HEK293 (cell line): ENCODE measurements at regions not wholly inside any gene's neighbourhood (a gene's known extent, or its start where the extent isn't known, plus 50 kb on each side); places are given as distances from the start of the nearest gene placed in this dataset.
"Not testable (repeated sequence)": the region's sequence is repeated elsewhere in the genome, so short reads cannot be mapped to it uniquely, and the experiment has no call there.

ENCODE experiments used
- CTCF ChIA-PET: fragments of 350-600 bp; formaldehyde crosslinking; extraction: SDS; loops from one replicate; lab custom pipeline; 2021; ENCODE audit warnings: antibody characterized with exemption; lab: Yijun Ruan, JAX
- POLR2A ChIA-PET: fragments of 300-600 bp; formaldehyde crosslinking; extraction: SDS; loops from one replicate; lab custom pipeline; 2020; ENCODE audit warnings: antibody characterized with exemption, inconsistent platforms; lab: Yijun Ruan, JAX
- H3K27ac ChIP-seq: fragments of 200-500 bp; sonication (Bioruptor generic); 2 replicates; pipeline ENCODE4 v1.5.1; 2014; ENCODE audit warnings: low read depth, low read length, control low read depth, inconsistent platforms; ENCODE audit errors: extremely low read depth
- H3K36me3 ChIP-seq, 2 experiments: fragments of 200-500 bp in 1 of 2; sonication (Bioruptor generic) in 1 of 2; 1 replicate in 1 of 2; 2 replicates in 1 of 2; pipeline ENCODE4 v1.5.1; 2014 to 2017; ENCODE audit warnings: inconsistent platforms in 2 of 2, low read length in 2 of 2; ENCODE audit not compliant: control insufficient read depth in 2 of 2, insufficient read depth in 1 of 2
- H3K4me1 ChIP-seq: fragments of 200-500 bp; sonication (Bioruptor generic); 2 replicates; pipeline ENCODE4 v1.5.1; 2014; ENCODE audit warnings: mild to moderate bottlenecking, low read length, inconsistent platforms; ENCODE audit not compliant: control insufficient read depth, insufficient read depth
- H3K4me3 ChIP-seq: 2 replicates; pipeline ENCODE4 v1.5.1; 2011; ENCODE audit warnings: low read depth, mild to moderate bottlenecking, control low read depth, low read length, moderate library complexity
- H3K9me3 ChIP-seq: fragments of 200-500 bp; sonication (Bioruptor generic); 2 replicates; pipeline ENCODE4 v1.5.1; 2014; ENCODE audit warnings: low read depth, low read length, inconsistent platforms; ENCODE audit not compliant: control insufficient read depth, insufficient read depth
- ELK4 ChIP-seq: IDR thresholded peaks from 2 replicates; pipeline ENCODE4 v1.6.1; 2011; ENCODE audit warnings: mild to moderate bottlenecking, low read depth, low read length, borderline replicate concordance
- PBX3 ChIP-seq: sonication (generic); formaldehyde crosslinking; IDR thresholded peaks from 2 replicates; pipeline ENCODE4 v1.8.1; 2022; ENCODE audit warnings: mild to moderate bottlenecking, moderate library complexity, missing genetic modification reagents
- SETDB1 ChIP-seq: IDR thresholded peaks from one replicate; pipeline ENCODE4 v1.6.1; 2017; ENCODE audit warnings: mild to moderate bottlenecking, low read length, moderate library complexity, mixed read lengths; ENCODE audit not compliant: insufficient read length
- ZNF175 ChIP-seq: fragments of 450-650 bp; formaldehyde crosslinking; IDR thresholded peaks from 2 replicates; pipeline ENCODE4 v1.5.1; 2016; ENCODE audit warnings: missing biosample characterization, missing genetic modification characterization
- ZNF791 ChIP-seq: fragments of 450-650 bp; formaldehyde crosslinking; IDR thresholded peaks from 2 replicates; pipeline ENCODE4 v1.5.1; 2016; ENCODE audit warnings: missing biosample characterization, missing genetic modification characterization
- ZSCAN16 ChIP-seq: fragments of 450-650 bp; formaldehyde crosslinking; IDR thresholded peaks from 2 replicates; pipeline ENCODE4 v1.5.1; 2016; ENCODE audit warnings: missing biosample characterization, missing genetic modification characterization

GRCh38 chr19:27392027-27392632 lies 1820.8 kb downstream of the UQCRFS1 start (continued):
- no peak for TF ChIP-seq ELK4
- no peak for TF ChIP-seq PBX3 (CRISPR knock-in tag)
- TF ChIP-seq ZSCAN16: no peak
- TF ChIP-seq ZNF175 (tag by site-specific recombination): no peak

GRCh38 chr19:27379306-27379705 lies 1833.6 kb downstream of the UQCRFS1 start:
- H3K9me3 ChIP-seq, H3K36me3 ChIP-seq, H3K4me1 ChIP-seq, H3K4me3 ChIP-seq, POLR2A ChIA-PET, H3K27ac ChIP-seq: not testable (repeated sequence)
- CTCF ChIA-PET: interaction anchor here (0.6 kb wide), 1 partner anchor 130 kb away, joined by 3 read pairs; no protein-coding TSS in a partner anchor

- H3K4me1 ChIP-seq, H3K9me3 ChIP-seq, H3K36me3 ChIP-seq, POLR2A ChIA-PET, H3K4me3 ChIP-seq, H3K27ac ChIP-seq: not testable (repeated sequence)
- CTCF ChIA-PET: interaction anchor here (0.6 kb wide), 1 partner anchor 222 kb away, joined by 3 read pairs; no protein-coding TSS in a partner anchor
Measured at GRCh38 chr19:27369603-27370002, 1843.3 kb downstream of the UQCRFS1 start.

- CTCF ChIA-PET: not testable (repeated sequence)
Measured at GRCh38 chr19:27362438-27362837, 1850.5 kb downstream of the UQCRFS1 start.

GRCh38 chr19:27355581-27355980 lies 1857.4 kb downstream of the UQCRFS1 start:
- H3K4me1 ChIP-seq, CTCF ChIA-PET, POLR2A ChIA-PET, H3K27ac ChIP-seq, H3K36me3 ChIP-seq, H3K9me3 ChIP-seq, H3K4me3 ChIP-seq: not testable (repeated sequence)

More at GRCh38 chr19:27362438-27362837, 1850.5 kb downstream of the UQCRFS1 start:
- H3K4me1 ChIP-seq, H3K36me3 ChIP-seq, H3K4me3 ChIP-seq, H3K27ac ChIP-seq, H3K9me3 ChIP-seq, POLR2A ChIA-PET: not testable (repeated sequence)
- peak; percentile 86 for TF ChIP-seq ZNF791
- TF ChIP-seq SETDB1: peak; percentile 71
